Esophagus muscularis mucosa (tissue), 3 donors: ENCODE measurements at regions not wholly inside any gene's neighbourhood (a gene's known extent, or its start where the extent isn't known, plus 50 kb on each side); places are given as distances from the start of the nearest gene placed in this dataset.

ENCODE experiments used
- CTCF ChIP-seq, 3 experiments: fragments of 200-600 bp in 2 of 3; fragments of 450-650 bp in 1 of 3; sonication (generic) in 2 of 3; IDR thresholded peaks; one replicate each; pipeline ENCODE4 v1.5.1; 2017 to 2019; ENCODE audit warnings: antibody characterized with exemption in 3 of 3, mild to moderate bottlenecking in 2 of 3, moderate library complexity in 1 of 3
- EP300 ChIP-seq: sonication (generic); formaldehyde crosslinking; IDR thresholded peaks from one replicate; pipeline ENCODE4 v1.6.1; 2017; ENCODE audit warnings: antibody characterized with exemption

DNA sequence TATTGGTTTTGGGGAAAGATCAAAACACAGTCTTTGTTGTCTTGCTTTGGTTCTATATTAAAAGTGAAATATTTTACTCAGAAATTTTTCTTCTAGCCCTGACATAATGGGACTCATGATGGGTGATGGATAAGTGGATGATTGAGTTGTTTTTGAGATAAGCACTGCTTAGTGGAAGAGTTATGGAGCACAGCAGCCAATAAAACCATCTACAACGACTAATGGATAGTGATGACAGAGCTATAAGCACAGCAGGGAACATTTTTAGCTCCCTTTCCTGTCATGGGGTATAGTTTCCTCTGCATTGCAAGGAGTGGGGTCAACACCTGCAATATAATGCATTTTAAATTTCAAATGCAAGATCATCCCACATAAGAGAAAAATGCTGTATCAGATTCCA is 812.4 kb downstream of the STPG2 start:
- TF ChIP-seq CTCF (IDR thresholded peaks at IDR 0.05) (no peak), EP300 (no peak)
